ENCODE measurements at regions not wholly inside any gene's neighbourhood (a gene's known extent, or its start where the extent isn't known, plus 50 kb on each side); places are given as distances from the start of the nearest gene placed in this dataset.
A peak's percentile ranks its signal among the peaks of the same experiment; 100 is the strongest.

- peak; percentile 50 for DNase-seq
These were observed 1296.1 kb upstream of the PCDH7 start for GRCh38 chr4:29423836-29424721.

GRCh38 chr4:29453303-29453820 lies 1266.8 kb upstream of the PCDH7 start:
- DNase-seq, result no peak

- no peak for DNase-seq
These were observed 1260.2 kb upstream of the PCDH7 start for GRCh38 chr4:29459926-29460325.

GRCh38 chr4:29467044-29467717 lies 1253.0 kb upstream of the PCDH7 start:
- DNase-seq, result no peak

Data from amniotic stem cell (primary cell).